Tibial artery (tissue), 4 donors: ENCODE measurements at regions not wholly inside any gene's neighbourhood (a gene's known extent, or its start where the extent isn't known, plus 50 kb on each side); places are given as distances from the start of the nearest gene placed in this dataset.

ENCODE experiments used
- DNase-seq, 2 donors: peaks; one replicate each; pipeline ENCODE4 v3.0.0-alpha.2; 2019
- H3K27ac ChIP-seq, 2 donors: fragments of 200-600 bp; sonication (generic) in 1 of 2; 1 replicate in 1 of 2; 2 replicates in 1 of 2; pipeline ENCODE4 v1.5.1; 2018 to 2019; ENCODE audit warnings: mild to moderate bottlenecking in 1 of 2
- H3K27me3 ChIP-seq, 2 donors: fragments of 200-600 bp; sonication (generic) in 1 of 2; one replicate each; pipeline versions ENCODE4 v1.5.1 to v1.6.0; 2016 to 2019
- H3K36me3 ChIP-seq, 3 donors: fragments of 200-600 bp; sonication (generic) in 2 of 3; one replicate each; pipeline ENCODE4 v1.5.1; 2016 to 2019; ENCODE audit warnings: mild to moderate bottlenecking in 2 of 3
- H3K4me1 ChIP-seq, 4 donors: fragments of 200-600 bp; sonication (generic) in 2 of 4; 1 replicate in 3 of 4; 2 replicates in 1 of 4; pipeline ENCODE4 v1.5.1; 2016 to 2019
- H3K4me3 ChIP-seq, 2 donors: fragments of 200-600 bp; sonication (generic) in 1 of 2; 1 replicate in 1 of 2; 2 replicates in 1 of 2; pipeline ENCODE4 v1.5.1; 2018 to 2019; ENCODE audit warnings: mild to moderate bottlenecking in 2 of 2
- H3K9me3 ChIP-seq, 3 donors: fragments of 200-600 bp; sonication (generic) in 1 of 3; one replicate each; pipeline ENCODE4 v1.5.1; 2016 to 2019
- CTCF ChIP-seq, 2 experiments: fragments of 200-600 bp in 1 of 2; fragments of 450-650 bp in 1 of 2; IDR thresholded peaks; one replicate each; pipeline ENCODE4 v1.5.1; 2017 to 2019; ENCODE audit warnings: antibody characterized with exemption in 2 of 2, mild to moderate bottlenecking in 1 of 2, moderate library complexity in 1 of 2
- intact Hi-C: fragments of 100-400 bp; cut with DNase I; formaldehyde crosslinking; loops from one replicate; pipeline ENCODE4 v1.15.0; 2023; ENCODE audit warnings: low total_unique reads

GRCh38 chr6:137424251-137424650 lies 69.9 kb downstream of the OLIG3 start:
- no peak for TF ChIP-seq CTCF (IDR thresholded peaks at IDR 0.05)
- H3K27me3 ChIP-seq, result no peaks in the 10 kb centered on the region
- no peaks in the 10 kb centered on the region for H3K36me3 ChIP-seq
- no peak overlapping the region for H3K27ac ChIP-seq
- intact Hi-C loops, result no loop called here
- no peaks in the 10 kb centered on the region for H3K4me1 ChIP-seq
- no peak for DNase-seq
- no peaks in the 10 kb centered on the region for H3K9me3 ChIP-seq
- H3K4me3 ChIP-seq, result no peak overlapping the region

DNA sequence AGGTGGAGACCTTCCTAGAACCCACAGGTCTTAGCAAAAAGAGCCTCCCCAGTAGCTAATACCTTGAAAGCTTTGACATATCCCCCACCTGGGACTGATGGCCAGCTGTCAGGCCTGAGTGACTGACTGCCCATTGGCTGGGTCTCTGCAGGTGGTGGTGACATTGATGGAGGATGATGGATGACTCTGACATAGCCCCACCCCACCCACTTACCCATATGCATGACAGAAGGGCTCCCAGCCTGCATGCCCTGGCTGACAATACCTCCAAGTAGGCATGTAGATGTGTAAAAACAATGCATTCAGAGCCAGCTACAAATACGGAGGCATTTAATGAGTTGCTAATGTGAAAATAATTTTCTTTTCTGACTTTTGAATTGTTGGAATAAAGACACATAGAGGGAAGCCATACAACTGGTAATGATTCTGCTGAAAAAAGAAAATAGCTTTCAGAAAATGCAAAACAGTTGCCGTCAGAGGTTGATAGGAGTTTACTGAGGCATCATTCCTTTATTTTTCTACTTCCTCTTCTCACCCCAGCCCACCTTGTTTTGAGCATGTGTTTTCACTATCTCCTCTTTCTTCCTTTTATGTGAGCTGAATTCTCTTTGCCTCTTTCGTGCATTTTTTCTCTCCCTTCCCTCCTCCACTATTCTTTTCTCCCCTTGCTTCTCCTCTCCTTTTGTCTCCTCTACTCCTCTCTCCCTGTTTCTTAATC lies 70.6 kb downstream of the OLIG3 start:
- intact Hi-C loops, result no loop called here
- no peak for DNase-seq
- Histone ChIP-seq H3K4me3 (no peak overlapping the region), H3K27ac (no peak overlapping the region), H3K9me3 (no peaks in the 10 kb centered on the region), H3K4me1 (no peaks in the 10 kb centered on the region), H3K36me3 (no peaks in the 10 kb centered on the region), H3K27me3 (no peaks in the 10 kb centered on the region)
- no peak for TF ChIP-seq CTCF (IDR thresholded peaks at IDR 0.05)

GRCh38 chr6:137417396-137417795 lies 76.8 kb downstream of the OLIG3 start:
- no peak overlapping the region for H3K27ac ChIP-seq
- peaks cover 0 to 9% (median 2%) of the 10 kb centered on the region in 4 donors for H3K4me1 ChIP-seq
- intact Hi-C loops, result no loop called here
- no peaks in the 10 kb centered on the region for H3K9me3 ChIP-seq
- TF ChIP-seq CTCF (IDR thresholded peaks at IDR 0.05), result no peak
- H3K36me3 ChIP-seq, result no peaks in the 10 kb centered on the region
- no peak for DNase-seq
- no peak overlapping the region for H3K4me3 ChIP-seq
- no peaks in the 10 kb centered on the region for H3K27me3 ChIP-seq

DNA sequence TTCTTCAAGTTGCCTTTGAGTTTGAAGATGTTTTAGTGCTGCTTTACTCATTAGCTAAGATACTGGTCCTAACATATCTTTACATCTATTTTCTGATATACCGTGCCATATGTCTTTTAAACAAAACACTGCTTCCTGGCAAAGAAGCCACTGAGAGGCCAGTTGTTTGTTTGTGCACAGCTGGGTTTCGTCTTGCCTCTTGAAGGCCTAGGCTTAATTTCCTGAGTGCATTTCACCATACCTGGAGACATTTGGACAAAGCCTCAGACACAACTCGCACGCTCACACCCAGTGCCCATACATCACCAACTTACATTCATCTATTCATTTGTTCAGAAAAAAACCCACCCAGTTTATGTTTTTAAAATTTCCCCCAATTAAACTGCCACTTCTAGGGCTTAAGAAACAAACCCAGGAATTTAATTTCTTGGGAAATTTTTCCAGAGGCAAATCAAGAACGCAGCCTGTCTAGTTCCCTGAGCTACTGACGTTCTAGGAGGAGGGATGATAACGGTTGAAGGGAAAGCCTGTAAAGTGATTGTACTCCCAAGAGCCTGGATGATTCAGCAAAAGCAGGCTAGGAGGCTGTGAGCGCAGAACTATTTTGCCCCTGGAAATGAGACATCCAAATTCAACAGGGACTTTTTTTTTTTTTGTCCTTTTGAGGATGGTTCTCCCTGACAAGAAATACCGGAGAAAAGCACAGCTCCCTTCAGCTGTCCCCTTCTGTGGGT lies 77.7 kb downstream of the OLIG3 start:
- H3K9me3 ChIP-seq, result no peaks in the 10 kb centered on the region
- H3K4me1 ChIP-seq, result peaks cover 0 to 9% (median 2%) of the 10 kb centered on the region in 4 donors
- no peak for DNase-seq
- no peak overlapping the region for H3K4me3 ChIP-seq
- intact Hi-C loops, result no loop called here
- H3K27me3 ChIP-seq, result no peaks in the 10 kb centered on the region
- H3K27ac ChIP-seq, result no peak overlapping the region
- H3K36me3 ChIP-seq, result no peaks in the 10 kb centered on the region
- TF ChIP-seq CTCF (IDR thresholded peaks at IDR 0.05), result no peak

DNA sequence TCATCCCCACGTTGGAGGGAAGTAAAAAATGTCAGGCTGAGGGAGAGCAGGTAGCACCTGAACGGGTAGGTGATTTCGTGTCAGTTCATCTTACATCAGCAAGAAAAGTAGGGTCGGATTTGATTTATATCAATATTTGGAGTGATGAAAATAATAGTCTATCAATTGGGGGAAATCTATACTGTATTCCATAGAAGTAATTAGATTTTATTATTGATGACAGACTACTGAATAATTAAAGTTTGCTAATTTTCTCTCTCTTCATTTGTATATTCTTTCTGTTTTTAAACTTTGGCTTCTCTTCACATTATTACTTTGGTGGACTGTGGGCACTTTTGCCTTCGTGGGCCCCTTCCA lies 78.4 kb downstream of the OLIG3 start:
- H3K27ac ChIP-seq, result peak overlapping the region in 1 of 2 donors; percentile 51
- H3K27me3 ChIP-seq, result no peaks in the 10 kb centered on the region
- no peak for DNase-seq
- no peak for TF ChIP-seq CTCF (IDR thresholded peaks at IDR 0.05)
- intact Hi-C loops, result no loop called here
- no peaks in the 10 kb centered on the region for H3K9me3 ChIP-seq
- no peaks in the 10 kb centered on the region for H3K36me3 ChIP-seq
- peak overlapping the region; percentile 45 to 52 for H3K4me3 ChIP-seq
- peaks cover 0 to 9% (median 2%) of the 10 kb centered on the region in 4 donors for H3K4me1 ChIP-seq
